Neutrophil (primary cell): ENCODE measurements at regions not wholly inside any gene's neighbourhood (a gene's known extent, or its start where the extent isn't known, plus 50 kb on each side); places are given as distances from the start of the nearest gene placed in this dataset.

Experiments used
- H3K27ac ChIP-seq: fragments of 200-600 bp; sonication (generic); 2 replicates; pipeline ENCODE4 v1.5.1; 2016; ENCODE audit warnings: mild to moderate bottlenecking, moderate library complexity
- H3K27me3 ChIP-seq: fragments of 200-600 bp; sonication (generic); 2 replicates; pipeline ENCODE4 v1.6.0; 2016; ENCODE audit warnings: mild to moderate bottlenecking
- H3K36me3 ChIP-seq: fragments of 200-600 bp; sonication (generic); 2 replicates; pipeline ENCODE4 v1.5.1; 2017
- H3K4me1 ChIP-seq, 2 experiments: fragments of 200-600 bp in 1 of 2; sonication (generic) in 1 of 2; 1 replicate in 1 of 2; 2 replicates in 1 of 2; pipeline versions ENCODE4 v1.5.1 to v1.6.1; 2013 to 2016; ENCODE audit warnings: low read depth in 1 of 2, low read length in 1 of 2, mild to moderate bottlenecking in 1 of 2, moderate library complexity in 1 of 2; ENCODE audit not compliant: control insufficient read depth in 1 of 2, insufficient read depth in 1 of 2
- H3K4me3 ChIP-seq, 2 experiments: fragments of 200-600 bp in 1 of 2; sonication (generic) in 1 of 2; 1 replicate in 1 of 2; 2 replicates in 1 of 2; pipeline ENCODE4 v1.5.1; 2013 to 2016; ENCODE audit warnings: low read depth in 1 of 2, low read length in 1 of 2, mild to moderate bottlenecking in 1 of 2, moderate library complexity in 1 of 2
- H3K9me3 ChIP-seq: fragments of 200-600 bp; sonication (generic); 2 replicates; pipeline ENCODE4 v1.5.1; 2016
- TF ChIP-seq, protein P1 (sequence below): fragments of 200-600 bp; sonication (generic); IDR thresholded peaks from 2 replicates; pipeline ENCODE4 v1.5.1; 2016; ENCODE audit warnings: antibody characterized with exemption

DNA sequence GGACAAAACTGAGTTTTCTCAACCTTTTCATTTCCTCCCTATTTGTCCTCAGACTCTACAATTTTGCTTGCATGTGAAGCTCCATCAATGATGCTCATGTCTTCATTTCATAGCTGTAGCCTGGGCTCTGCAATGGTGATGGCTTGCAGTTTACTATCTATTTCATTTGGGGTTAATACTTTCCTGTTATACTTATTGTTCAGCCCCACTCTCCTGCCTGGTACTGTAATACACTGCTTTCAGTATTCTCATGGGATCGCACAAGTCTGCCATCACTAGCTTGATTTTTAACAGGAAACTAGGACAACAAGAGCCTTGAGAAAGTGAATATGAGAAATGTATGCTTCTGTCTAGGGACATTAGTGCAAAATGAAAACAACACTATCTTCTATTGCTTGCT is 84.2 kb upstream of the SEMA6A start:
- no peak overlapping the region for H3K4me3 ChIP-seq
- TF ChIP-seq, protein P1, sequence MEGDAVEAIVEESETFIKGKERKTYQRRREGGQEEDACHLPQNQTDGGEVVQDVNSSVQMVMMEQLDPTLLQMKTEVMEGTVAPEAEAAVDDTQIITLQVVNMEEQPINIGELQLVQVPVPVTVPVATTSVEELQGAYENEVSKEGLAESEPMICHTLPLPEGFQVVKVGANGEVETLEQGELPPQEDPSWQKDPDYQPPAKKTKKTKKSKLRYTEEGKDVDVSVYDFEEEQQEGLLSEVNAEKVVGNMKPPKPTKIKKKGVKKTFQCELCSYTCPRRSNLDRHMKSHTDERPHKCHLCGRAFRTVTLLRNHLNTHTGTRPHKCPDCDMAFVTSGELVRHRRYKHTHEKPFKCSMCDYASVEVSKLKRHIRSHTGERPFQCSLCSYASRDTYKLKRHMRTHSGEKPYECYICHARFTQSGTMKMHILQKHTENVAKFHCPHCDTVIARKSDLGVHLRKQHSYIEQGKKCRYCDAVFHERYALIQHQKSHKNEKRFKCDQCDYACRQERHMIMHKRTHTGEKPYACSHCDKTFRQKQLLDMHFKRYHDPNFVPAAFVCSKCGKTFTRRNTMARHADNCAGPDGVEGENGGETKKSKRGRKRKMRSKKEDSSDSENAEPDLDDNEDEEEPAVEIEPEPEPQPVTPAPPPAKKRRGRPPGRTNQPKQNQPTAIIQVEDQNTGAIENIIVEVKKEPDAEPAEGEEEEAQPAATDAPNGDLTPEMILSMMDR = no peak
- no peaks in the 10 kb centered on the region for H3K36me3 ChIP-seq
- no peaks in the 10 kb centered on the region for H3K4me1 ChIP-seq
- no peak overlapping the region for H3K27ac ChIP-seq
- H3K9me3 ChIP-seq = no peaks in the 10 kb centered on the region
- peaks cover 19% of the 10 kb centered on the region for H3K27me3 ChIP-seq

DNA sequence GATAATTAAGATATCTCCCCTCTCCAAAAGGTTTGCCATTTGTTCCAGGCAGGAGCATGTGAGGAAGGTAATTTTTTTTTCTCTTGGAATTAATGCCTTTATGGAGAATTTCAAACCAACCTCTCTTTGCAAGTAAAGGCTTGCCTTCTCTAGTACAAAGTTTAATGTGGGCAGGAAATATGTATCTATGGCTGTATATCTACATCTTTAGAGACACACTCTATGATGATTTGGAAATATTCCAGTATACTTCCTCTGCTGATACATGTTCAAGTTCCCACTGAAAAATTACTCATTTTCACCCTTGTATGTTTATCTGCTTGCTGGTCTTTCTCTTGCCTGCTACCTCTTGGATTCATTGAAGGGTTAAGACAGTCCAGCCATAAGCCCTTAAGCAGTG is 83.5 kb upstream of the SEMA6A start:
- Histone ChIP-seq H3K4me1 (no peaks in the 10 kb centered on the region), H3K27ac (no peak overlapping the region), H3K36me3 (no peaks in the 10 kb centered on the region)

DNA sequence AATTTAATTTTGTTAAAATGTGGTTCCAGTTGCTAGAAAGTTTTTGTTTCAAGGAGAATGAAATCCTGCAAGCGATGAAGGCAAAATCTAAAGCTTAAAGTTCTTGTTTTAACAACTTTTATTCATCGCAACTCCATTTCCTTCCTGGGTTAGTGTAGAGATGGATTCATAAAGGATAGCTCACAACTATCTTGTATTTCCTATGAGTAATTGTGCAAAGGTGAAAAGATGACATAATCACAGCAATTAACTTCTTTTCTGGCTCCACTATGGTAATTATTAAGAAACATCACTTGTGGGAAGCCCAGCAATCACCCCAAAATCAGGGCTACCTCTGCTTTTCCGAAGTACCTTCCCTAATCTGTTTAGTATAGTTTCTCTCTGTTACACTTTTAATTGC is 80.8 kb upstream of the SEMA6A start:
- TF ChIP-seq, protein P1 = no peak
- Histone ChIP-seq H3K27ac (no peak overlapping the region), H3K9me3 (no peaks in the 10 kb centered on the region), H3K36me3 (no peaks in the 10 kb centered on the region), H3K4me3 (no peak overlapping the region), H3K4me1 (no peaks in the 10 kb centered on the region), H3K27me3 (peaks cover 33% of the 10 kb centered on the region)

More for the DNA sequence above, 83.5 kb upstream of the SEMA6A start:
- TF ChIP-seq, protein P1 = no peak
- Histone ChIP-seq H3K9me3 (no peaks in the 10 kb centered on the region), H3K4me3 (no peak overlapping the region), H3K27me3 (peaks cover 26% of the 10 kb centered on the region)

DNA sequence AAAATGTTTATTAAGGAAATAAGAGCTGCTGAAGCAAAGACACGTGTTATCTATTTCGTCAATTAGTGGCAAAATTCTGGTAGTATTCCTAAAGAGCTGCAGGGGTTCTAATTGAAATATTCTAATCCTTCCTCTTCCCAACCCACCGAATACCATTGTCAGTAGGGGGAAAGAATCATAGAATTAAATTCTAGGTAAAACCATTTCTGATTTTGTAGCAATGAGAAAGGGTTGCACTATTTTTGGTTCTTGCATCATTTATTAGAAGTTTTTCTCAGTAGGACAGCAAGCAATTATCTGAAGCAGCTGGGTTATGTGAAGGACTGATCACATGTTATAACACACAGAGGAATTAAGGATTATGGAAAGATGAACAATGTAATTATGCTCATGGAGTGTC is 80.3 kb upstream of the SEMA6A start:
- Histone ChIP-seq H3K36me3 (no peaks in the 10 kb centered on the region), H3K9me3 (no peaks in the 10 kb centered on the region), H3K4me3 (no peak overlapping the region), H3K4me1 (no peaks in the 10 kb centered on the region), H3K27me3 (peaks cover 33% of the 10 kb centered on the region), H3K27ac (no peak overlapping the region)
- TF ChIP-seq, protein P1 = no peak

DNA sequence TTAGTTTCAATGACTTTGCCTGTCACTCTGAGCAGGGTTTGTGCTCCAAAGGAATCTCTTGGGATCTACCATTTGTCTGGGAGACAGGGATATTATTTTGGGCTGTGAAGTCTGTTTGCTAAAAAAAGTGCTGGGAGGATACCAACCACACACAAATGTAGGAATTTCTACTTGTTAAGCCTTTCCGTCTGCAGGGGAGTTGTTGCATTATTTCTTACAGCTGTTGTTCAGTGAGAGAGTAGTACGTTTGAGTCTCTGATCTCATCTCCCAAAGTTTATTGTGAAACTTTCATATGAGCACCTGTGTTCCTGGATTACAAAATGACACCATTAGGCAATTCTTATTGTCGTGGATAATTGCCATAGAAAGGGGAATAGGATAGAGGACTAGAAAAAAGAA is 78.3 kb upstream of the SEMA6A start:
- TF ChIP-seq, protein P1 = no peak
- Histone ChIP-seq H3K27ac (no peak overlapping the region), H3K4me1 (no peaks in the 10 kb centered on the region), H3K36me3 (no peaks in the 10 kb centered on the region), H3K27me3 (peaks cover 26% of the 10 kb centered on the region), H3K4me3 (no peak overlapping the region), H3K9me3 (no peaks in the 10 kb centered on the region)

DNA sequence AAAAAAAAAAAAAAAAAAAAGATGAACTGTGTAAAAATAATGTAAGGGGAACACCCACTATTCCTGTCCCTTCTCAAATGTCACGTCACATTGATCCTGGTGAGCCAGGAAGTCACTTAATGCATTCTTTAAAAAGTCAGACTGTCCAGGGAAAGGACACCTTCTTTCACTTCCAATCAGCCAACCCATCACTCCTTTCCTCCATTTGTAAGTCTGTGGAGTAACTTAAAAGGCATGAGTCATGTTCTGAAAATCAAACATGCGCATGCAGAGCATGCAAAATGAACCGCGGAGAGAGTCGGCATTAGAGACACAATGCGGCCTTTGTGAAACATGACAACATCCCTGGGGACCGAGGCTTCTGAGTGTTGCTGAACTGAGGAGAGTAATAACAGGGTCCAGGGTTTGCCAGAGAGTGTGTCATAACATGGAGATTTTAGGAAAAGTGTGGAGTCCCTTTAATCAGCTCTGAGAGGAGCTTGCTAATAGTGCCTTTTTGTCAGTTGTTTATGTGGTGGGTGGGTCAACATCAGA is 77.6 kb upstream of the SEMA6A start:
- Histone ChIP-seq H3K27me3 (peaks cover 21% of the 10 kb centered on the region), H3K36me3 (no peaks in the 10 kb centered on the region), H3K4me1 (no peaks in the 10 kb centered on the region), H3K9me3 (no peaks in the 10 kb centered on the region), H3K27ac (no peak overlapping the region), H3K4me3 (no peak overlapping the region)
- TF ChIP-seq, protein P1 = no peak
